HL-60 (cell line): ENCODE measurements at regions not wholly inside any gene's neighbourhood (a gene's known extent, or its start where the extent isn't known, plus 50 kb on each side); places are given as distances from the start of the nearest gene placed in this dataset.

Source experiments
- DNase-seq, 2 experiments: peaks; one replicate each; pipeline ENCODE4 v3.0.0-alpha.2; 2010 to 2020; ENCODE audit warnings: low read depth in 1 of 2, low spot score in 1 of 2
- H3K27ac ChIP-seq: fragments of 250-450 bp; sonication (Bioruptor Pico); replicated peaks from 2 replicates; pipeline ENCODE4 v1.5.1; 2020; ENCODE audit warnings: mild to moderate bottlenecking, moderate library complexity
- H3K27me3 ChIP-seq: fragments of 250-450 bp; sonication (Bioruptor Pico); 2 replicates; pipeline ENCODE4 v1.5.1; 2021; ENCODE audit warnings: mild to moderate bottlenecking, moderate library complexity; ENCODE audit not compliant: insufficient read depth, poor library complexity, severe bottlenecking
- H3K4me3 ChIP-seq: replicated peaks from 2 replicates; pipeline ENCODE4 v1.5.1; 2011; ENCODE audit warnings: mild to moderate bottlenecking, control low read depth, low read length; ENCODE audit not compliant: insufficient read depth
- GABPA ChIP-seq: IDR thresholded peaks from 2 replicates; pipeline ENCODE4 v1.6.1; 2012; ENCODE audit warnings: low read depth
- POLR2AphosphoS5 ChIP-seq: IDR thresholded peaks from 2 replicates; pipeline ENCODE4 v1.6.1; 2012; ENCODE audit warnings: low read depth
- REST ChIP-seq: IDR thresholded peaks from 2 replicates; pipeline ENCODE4 v1.6.1; 2012; ENCODE audit warnings: low read depth; ENCODE audit not compliant: insufficient replicate concordance
- SPI1 ChIP-seq: IDR thresholded peaks from 2 replicates; pipeline ENCODE4 v1.6.1; 2012; ENCODE audit warnings: low read depth, mild to moderate bottlenecking, borderline replicate concordance
- TF ChIP-seq, protein P1 (sequence below): IDR thresholded peaks from one replicate; pipeline ENCODE4 v1.5.1; 2011; ENCODE audit warnings: low read length, control low read depth, inconsistent platforms; ENCODE audit not compliant: insufficient read depth

- Histone ChIP-seq H3K27me3 (no peaks in the 10 kb centered on the region), H3K27ac (no peak overlapping the region), H3K4me3 (no peak overlapping the region)
- TF ChIP-seq SPI1 (no peak), REST (no peak), POLR2AphosphoS5 (no peak), GABPA (no peak)
- TF ChIP-seq, protein P1, sequence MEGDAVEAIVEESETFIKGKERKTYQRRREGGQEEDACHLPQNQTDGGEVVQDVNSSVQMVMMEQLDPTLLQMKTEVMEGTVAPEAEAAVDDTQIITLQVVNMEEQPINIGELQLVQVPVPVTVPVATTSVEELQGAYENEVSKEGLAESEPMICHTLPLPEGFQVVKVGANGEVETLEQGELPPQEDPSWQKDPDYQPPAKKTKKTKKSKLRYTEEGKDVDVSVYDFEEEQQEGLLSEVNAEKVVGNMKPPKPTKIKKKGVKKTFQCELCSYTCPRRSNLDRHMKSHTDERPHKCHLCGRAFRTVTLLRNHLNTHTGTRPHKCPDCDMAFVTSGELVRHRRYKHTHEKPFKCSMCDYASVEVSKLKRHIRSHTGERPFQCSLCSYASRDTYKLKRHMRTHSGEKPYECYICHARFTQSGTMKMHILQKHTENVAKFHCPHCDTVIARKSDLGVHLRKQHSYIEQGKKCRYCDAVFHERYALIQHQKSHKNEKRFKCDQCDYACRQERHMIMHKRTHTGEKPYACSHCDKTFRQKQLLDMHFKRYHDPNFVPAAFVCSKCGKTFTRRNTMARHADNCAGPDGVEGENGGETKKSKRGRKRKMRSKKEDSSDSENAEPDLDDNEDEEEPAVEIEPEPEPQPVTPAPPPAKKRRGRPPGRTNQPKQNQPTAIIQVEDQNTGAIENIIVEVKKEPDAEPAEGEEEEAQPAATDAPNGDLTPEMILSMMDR: no peak
- no peak for DNase-seq
These were observed 522.5 kb downstream of the IQCM start for GRCh38 chr4:149293046-149293649.

- no peak for TF ChIP-seq GABPA
- TF ChIP-seq, protein P1: no peak
- TF ChIP-seq REST: no peak
- no peak for TF ChIP-seq SPI1
- TF ChIP-seq POLR2AphosphoS5: no peak
- Histone ChIP-seq H3K27ac (no peak overlapping the region), H3K4me3 (no peak overlapping the region), H3K27me3 (no peaks in the 10 kb centered on the region)
- DNase-seq: no peak
These were observed 523.1 kb downstream of the IQCM start for GRCh38 chr4:149292425-149293007.

DNA sequence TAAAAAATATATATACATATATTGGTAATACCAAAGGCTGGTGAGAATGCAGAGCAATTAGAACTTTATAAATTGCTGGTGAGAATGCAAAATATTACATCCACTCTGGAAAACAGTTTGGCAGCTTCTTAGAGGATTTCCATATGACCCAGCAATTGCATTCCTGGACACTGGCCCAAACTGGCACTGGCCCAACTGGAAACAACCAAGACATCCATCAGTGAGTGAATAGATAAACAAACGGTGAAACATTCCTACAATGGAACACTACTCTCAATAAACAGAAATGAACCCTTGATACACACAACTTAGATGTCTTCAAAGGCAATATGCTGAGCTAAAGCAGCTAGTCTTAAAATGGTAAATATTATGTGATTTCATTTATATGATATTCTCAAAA is 524.2 kb downstream of the IQCM start:
- Histone ChIP-seq H3K4me3 (no peak overlapping the region), H3K27ac (no peak overlapping the region), H3K27me3 (no peaks in the 10 kb centered on the region)
- DNase-seq: no peak
- TF ChIP-seq, protein P1: no peak
- TF ChIP-seq GABPA (no peak), REST (no peak), POLR2AphosphoS5 (no peak), SPI1 (no peak)
